Spleen (tissue), 11 donors: ENCODE measurements at regions not wholly inside any gene's neighbourhood (a gene's known extent, or its start where the extent isn't known, plus 50 kb on each side); places are given as distances from the start of the nearest gene placed in this dataset.

ENCODE experiments used
- DNase-seq: peaks from one replicate; pipeline ENCODE4 v3.0.0-alpha.2; 2020
- H3K27ac ChIP-seq, 8 donors: fragments of 200-600 bp; sonication (generic) in 7 of 8; 1 replicate in 4 of 8; 2 replicates in 4 of 8; pipeline versions ENCODE4 v1.5.0 to v1.8.0; 2016 to 2021; ENCODE audit warnings: inconsistent platforms in 4 of 8, mild to moderate bottlenecking in 4 of 8, moderate library complexity in 1 of 8
- H3K27me3 ChIP-seq, 7 donors: fragments of 200-600 bp; sonication (generic) in 6 of 7; replicated peaks in 1 of 7; 1 replicate in 4 of 7; 2 replicates in 3 of 7; pipeline versions ENCODE4 v1.5.0 to v1.8.0; 2016 to 2021; ENCODE audit warnings: inconsistent platforms in 3 of 7, mild to moderate bottlenecking in 1 of 7
- H3K36me3 ChIP-seq, 6 donors: fragments of 200-600 bp; sonication (generic) in 5 of 6; 1 replicate in 4 of 6; 2 replicates in 2 of 6; pipeline versions ENCODE4 v1.5.0 to v1.8.0; 2016 to 2021; ENCODE audit warnings: inconsistent platforms in 2 of 6
- H3K4me1 ChIP-seq, 6 donors: fragments of 200-600 bp; sonication (generic) in 5 of 6; 1 replicate in 3 of 6; 2 replicates in 3 of 6; pipeline versions ENCODE4 v1.5.0 to v1.8.0; 2016 to 2021; ENCODE audit warnings: inconsistent platforms in 3 of 6
- H3K4me3 ChIP-seq, 8 donors: fragments of 200-600 bp; sonication (generic) in 7 of 8; 1 replicate in 4 of 8; 2 replicates in 4 of 8; pipeline versions ENCODE4 v1.5.0 to v1.8.0; 2016 to 2021; ENCODE audit warnings: inconsistent platforms in 4 of 8, mild to moderate bottlenecking in 4 of 8, moderate library complexity in 2 of 8
- H3K9me3 ChIP-seq, 8 donors: fragments of 200-600 bp; sonication (generic) in 7 of 8; 1 replicate in 4 of 8; 2 replicates in 4 of 8; pipeline versions ENCODE4 v1.5.0 to v1.8.0; 2016 to 2021; ENCODE audit warnings: inconsistent platforms in 4 of 8
- POLR2A ChIP-seq, 3 donors: fragments of 450-650 bp; IDR thresholded peaks; one replicate each; pipeline ENCODE4 v1.5.1; 2017; ENCODE audit warnings: antibody characterized with exemption in 3 of 3, mild to moderate bottlenecking in 1 of 3
- POLR2AphosphoS5 ChIP-seq, 3 donors: sonication (generic); formaldehyde crosslinking; IDR thresholded peaks; one replicate each; pipeline ENCODE4 v1.5.1; 2017; ENCODE audit warnings: antibody characterized with exemption in 3 of 3
- WGBS, 5 donors: extraction: QIAGEN DNeasy Blood & Tissue Kit in 3 of 5; methylation state at CpG; one replicate each; pipeline versions ENCODE4 v1.1.5 to v1.1.7; 2013 to 2018; 5-methylcytosine and 5-hydroxymethylcytosine counted together
- intact Hi-C: fragments of 100-400 bp; cut with DNase I; formaldehyde crosslinking; loops from one replicate; pipeline ENCODE4 v1.15.0; 2023; ENCODE audit warnings: low total_unique reads
- TF ChIP-seq, protein P1 (sequence below), 11 experiments: fragments of 200-600 bp in 7 of 11; fragments of 450-650 bp in 4 of 11; sonication (generic) in 4 of 11; IDR thresholded peaks in 8 of 11; conservative IDR thresholded peaks in 3 of 11; 1 replicate in 7 of 11; 2 replicates in 4 of 11; pipeline versions ENCODE4 v1.4.0 to v1.8.0; 2016 to 2021; ENCODE audit warnings: antibody characterized with exemption in 11 of 11, inconsistent platforms in 4 of 11, mild to moderate bottlenecking in 1 of 11
- donor health status: healthy with polysubstance abuse.
- donor health status: DM: no; HTN: no; CAD: no; lungs with moderate emphysema.
- donor health status: DM: no; HTN: no; CAD: no.
- donor health status: Bipolar disorder and iron deficiency.
- donor health status: healthy.
- donor health status: DM: no; HTN: no; CAD: no.
- donor health status: DM: yes; HTN: yes; CAD: no.

DNA sequence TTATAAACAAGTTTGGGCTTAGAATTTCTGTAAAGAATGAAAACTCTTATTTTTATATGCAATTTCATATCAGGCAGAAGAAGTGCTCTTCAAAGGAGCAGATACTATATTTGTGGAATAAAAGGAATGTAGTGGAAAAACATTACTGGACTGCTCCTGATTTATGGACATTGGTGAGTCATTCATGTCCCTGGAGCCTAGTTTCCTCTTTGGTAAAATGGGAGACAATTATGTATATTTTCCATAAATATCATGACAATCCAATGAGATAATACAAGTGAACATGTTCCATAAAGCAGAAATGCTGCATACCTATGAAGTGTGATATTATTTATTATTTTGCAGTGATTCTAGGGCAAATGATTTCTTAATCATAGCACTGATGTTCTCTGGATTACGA is 445.8 kb upstream of the CITED2 start:
- H3K9me3 ChIP-seq, result no peaks in the 10 kb centered on the region
- H3K27ac ChIP-seq, result no peak overlapping the region
- no peaks in the 10 kb centered on the region for H3K36me3 ChIP-seq
- TF ChIP-seq POLR2AphosphoS5 (IDR thresholded peaks at IDR 0.05), result no peak
- TF ChIP-seq POLR2A (IDR thresholded peaks at IDR 0.05), result no peak
- intact Hi-C loops, result no loop called here
- WGBS, 5 donors, result 86 to 97% (median 93%) methylated on average over 1 of the region's 1 CpG
- no peaks in the 10 kb centered on the region for H3K4me1 ChIP-seq
- no peak for DNase-seq
- H3K4me3 ChIP-seq, result no peak overlapping the region
- no peaks in the 10 kb centered on the region for H3K27me3 ChIP-seq

DNA sequence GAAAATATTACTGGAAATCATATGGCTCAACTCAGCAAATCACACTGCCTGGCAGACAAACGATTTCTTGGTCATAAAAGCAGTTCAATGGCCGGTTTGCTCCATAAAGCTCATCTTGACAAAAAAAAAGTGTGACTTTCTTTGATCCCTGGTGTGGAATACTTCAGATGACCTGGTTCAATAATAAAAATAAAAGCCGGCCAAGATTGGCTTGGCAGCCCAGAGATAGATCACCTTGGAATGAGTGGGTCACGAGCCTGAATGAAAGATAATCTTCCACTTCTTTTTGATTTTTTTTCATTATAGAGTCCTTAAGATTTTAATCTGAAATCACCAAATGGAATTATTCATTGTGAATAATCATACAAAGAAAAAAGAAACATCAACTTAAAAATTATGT is 445.3 kb upstream of the CITED2 start:
- Histone ChIP-seq H3K36me3 (no peaks in the 10 kb centered on the region), H3K27ac (no peak overlapping the region), H3K9me3 (no peaks in the 10 kb centered on the region), H3K4me1 (no peaks in the 10 kb centered on the region), H3K4me3 (no peak overlapping the region), H3K27me3 (no peaks in the 10 kb centered on the region)
- no peak for DNase-seq
- intact Hi-C loops, result no loop called here
- WGBS, 5 donors, result 77 to 91% (median 89%) methylated on average over 4 of the region's 4 CpGs
- TF ChIP-seq POLR2AphosphoS5 (IDR thresholded peaks at IDR 0.05) (no peak), POLR2A (IDR thresholded peaks at IDR 0.05) (no peak)
- TF ChIP-seq, protein P1, sequence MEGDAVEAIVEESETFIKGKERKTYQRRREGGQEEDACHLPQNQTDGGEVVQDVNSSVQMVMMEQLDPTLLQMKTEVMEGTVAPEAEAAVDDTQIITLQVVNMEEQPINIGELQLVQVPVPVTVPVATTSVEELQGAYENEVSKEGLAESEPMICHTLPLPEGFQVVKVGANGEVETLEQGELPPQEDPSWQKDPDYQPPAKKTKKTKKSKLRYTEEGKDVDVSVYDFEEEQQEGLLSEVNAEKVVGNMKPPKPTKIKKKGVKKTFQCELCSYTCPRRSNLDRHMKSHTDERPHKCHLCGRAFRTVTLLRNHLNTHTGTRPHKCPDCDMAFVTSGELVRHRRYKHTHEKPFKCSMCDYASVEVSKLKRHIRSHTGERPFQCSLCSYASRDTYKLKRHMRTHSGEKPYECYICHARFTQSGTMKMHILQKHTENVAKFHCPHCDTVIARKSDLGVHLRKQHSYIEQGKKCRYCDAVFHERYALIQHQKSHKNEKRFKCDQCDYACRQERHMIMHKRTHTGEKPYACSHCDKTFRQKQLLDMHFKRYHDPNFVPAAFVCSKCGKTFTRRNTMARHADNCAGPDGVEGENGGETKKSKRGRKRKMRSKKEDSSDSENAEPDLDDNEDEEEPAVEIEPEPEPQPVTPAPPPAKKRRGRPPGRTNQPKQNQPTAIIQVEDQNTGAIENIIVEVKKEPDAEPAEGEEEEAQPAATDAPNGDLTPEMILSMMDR (IDR thresholded peaks at IDR 0.05 in 8 of 11, conservative IDR thresholded peaks at IDR 0.05 in 3 of 11), result no peak

DNA sequence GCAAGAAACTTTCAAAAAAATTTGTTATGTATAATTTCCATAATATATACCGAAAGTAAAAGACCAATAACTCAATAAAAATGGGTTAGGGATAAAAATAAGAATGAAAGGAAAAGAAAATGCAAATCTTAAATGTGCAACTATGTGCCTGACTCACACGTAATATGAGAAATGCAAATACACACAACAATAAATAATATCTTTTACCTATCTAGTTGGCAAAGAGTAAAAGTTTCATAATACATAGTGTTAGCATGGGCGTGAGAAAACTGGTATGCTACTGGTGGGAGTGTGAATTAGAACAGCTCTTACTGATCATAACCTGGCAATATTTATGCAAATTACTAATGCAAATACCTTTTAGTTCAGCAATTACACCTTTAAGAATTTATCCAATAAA is 438.5 kb upstream of the CITED2 start:
- WGBS, 5 donors, result 72 to 92% (median 83%) methylated on average over 3 of the region's 3 CpGs
- no peaks in the 10 kb centered on the region for H3K9me3 ChIP-seq
- no peak overlapping the region for H3K27ac ChIP-seq
- H3K36me3 ChIP-seq, result no peaks in the 10 kb centered on the region
- TF ChIP-seq POLR2A (IDR thresholded peaks at IDR 0.05) (no peak), POLR2AphosphoS5 (IDR thresholded peaks at IDR 0.05) (no peak)
- TF ChIP-seq, protein P1 (IDR thresholded peaks at IDR 0.05 in 8 of 11, conservative IDR thresholded peaks at IDR 0.05 in 3 of 11), result no peak
- no peak overlapping the region for H3K4me3 ChIP-seq
- no peak for DNase-seq
- H3K27me3 ChIP-seq, result no peaks in the 10 kb centered on the region
- intact Hi-C loops, result no loop called here
- H3K4me1 ChIP-seq, result no peaks in the 10 kb centered on the region

DNA sequence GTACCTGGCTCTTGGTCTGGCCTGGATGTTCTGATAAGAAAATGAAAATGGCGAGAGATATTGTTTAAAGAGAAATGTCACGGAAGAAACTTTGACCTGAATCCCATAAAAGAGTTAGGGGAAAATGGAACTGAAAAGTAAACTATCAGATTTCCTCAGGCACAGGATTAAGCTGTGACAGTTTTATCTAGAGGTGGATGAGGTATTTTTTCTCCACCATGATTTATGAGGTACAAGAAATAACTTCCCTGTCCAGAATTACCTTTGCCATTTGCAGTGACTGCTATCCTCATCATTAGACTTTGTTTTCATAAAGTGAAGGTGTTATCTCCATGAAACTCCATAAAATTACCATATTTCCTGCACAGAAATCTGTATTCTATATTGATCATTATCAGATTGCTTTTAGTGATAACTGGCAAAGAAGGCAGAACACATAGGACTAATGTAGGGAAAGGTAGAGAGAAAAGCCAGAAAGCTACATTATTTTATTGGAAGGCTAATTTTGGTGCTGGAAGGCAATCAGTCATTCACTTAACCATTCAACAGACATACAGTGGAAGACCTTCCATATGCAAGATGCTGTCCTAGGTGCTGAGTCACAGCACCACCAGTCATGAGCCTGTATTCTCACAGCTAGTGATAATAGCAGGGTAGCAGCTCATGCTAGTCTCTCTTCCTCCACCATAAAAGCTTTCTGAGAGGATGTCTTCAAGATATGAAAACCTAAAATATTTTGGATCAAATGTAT is 427.3 kb upstream of the CITED2 start:
- no peak overlapping the region for H3K4me3 ChIP-seq
- TF ChIP-seq, protein P1 (IDR thresholded peaks at IDR 0.05 in 8 of 11, conservative IDR thresholded peaks at IDR 0.05 in 3 of 11), result no peak
- TF ChIP-seq POLR2A (IDR thresholded peaks at IDR 0.05), result no peak
- no peak for TF ChIP-seq POLR2AphosphoS5 (IDR thresholded peaks at IDR 0.05)
- WGBS, 5 donors, result 85 to 96% (median 93%) methylated on average over 2 of the region's 2 CpGs
- DNase-seq, result no peak
- no peaks in the 10 kb centered on the region for H3K4me1 ChIP-seq
- intact Hi-C loops, result no loop called here
- no peaks in the 10 kb centered on the region for H3K27me3 ChIP-seq
- peaks cover 0 to 14% (median 10%) of the 10 kb centered on the region in 8 donors for H3K9me3 ChIP-seq
- no peaks in the 10 kb centered on the region for H3K36me3 ChIP-seq
- H3K27ac ChIP-seq, result no peak overlapping the region
